HG03469 (cell line): ENCODE measurements at regions not wholly inside any gene's neighbourhood (a gene's known extent, or its start where the extent isn't known, plus 50 kb on each side); places are given as distances from the start of the nearest gene placed in this dataset.
"Not testable (repeated sequence)": the region's sequence is repeated elsewhere in the genome, so short reads cannot be mapped to it uniquely, and the experiment has no call there.

Experiments
- ATAC-seq: cut with Tn5 transposase; IDR thresholded peaks from one replicate; pipeline ENCODE4 v1.9.1; 2021; ENCODE audit warnings: mild to moderate bottlenecking, moderate library complexity, moderate number of reproducible peaks; ENCODE audit not compliant: unreplicated experiment

- ATAC-seq, result no peak
These were observed 270.2 kb downstream of the EN1 start for GRCh38 chr2:118577202-118577601.

DNA sequence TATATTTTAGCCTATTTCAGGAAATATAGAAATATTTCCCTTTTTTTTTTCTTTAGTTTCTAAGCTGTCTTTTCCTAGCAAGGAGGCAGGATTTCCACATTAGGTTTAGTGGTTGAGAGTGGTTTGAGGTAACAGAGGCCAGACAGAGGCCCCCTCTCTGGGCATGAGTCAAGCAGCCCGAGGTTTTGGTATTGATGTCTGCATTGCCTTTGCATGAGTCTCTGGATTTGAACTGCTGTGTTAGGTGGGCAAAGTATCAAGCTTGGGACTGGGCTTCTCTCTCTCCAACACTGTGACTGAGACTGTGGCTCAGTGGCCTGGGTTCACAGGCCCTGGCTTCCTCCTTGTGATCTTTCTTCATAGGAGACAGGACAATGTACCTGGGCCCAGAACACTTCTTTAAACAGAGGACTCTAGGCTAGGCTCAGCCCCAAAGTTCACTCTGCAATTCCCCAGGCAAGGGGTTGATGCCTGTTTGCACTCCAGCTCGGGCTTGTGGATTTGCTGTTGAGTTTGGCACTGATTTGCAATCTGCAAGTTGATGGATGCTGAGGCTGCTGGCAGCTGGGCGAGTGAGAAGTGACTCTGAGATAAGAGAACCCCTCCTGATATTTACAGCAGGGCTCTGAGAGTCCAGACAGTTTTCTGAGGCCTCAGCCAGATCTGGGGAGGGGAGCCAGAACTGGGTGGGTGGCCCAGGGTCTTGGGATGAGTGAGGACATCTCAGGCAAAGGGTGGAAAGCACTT lies 271.2 kb downstream of the EN1 start:
- no peak for ATAC-seq

DNA sequence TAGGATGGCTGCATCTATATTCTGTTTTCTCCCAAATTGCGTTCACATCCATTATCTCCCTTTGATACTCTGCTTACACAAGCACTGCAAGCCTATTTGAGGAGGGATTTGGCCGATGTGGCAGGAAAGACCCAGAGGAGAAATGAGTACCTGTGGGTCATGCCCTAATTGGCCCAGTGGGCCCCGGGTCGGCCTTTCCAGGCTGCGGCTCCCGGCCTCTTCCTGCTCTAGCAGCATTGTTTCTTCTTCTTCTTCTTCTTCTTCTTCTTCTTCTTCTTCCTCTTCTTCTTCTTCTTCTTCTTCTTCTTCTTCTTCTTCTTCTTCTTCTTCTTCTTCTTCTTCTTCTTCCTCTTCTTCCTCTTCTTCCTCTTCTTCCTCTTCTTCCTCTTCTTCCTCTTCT lies 275.1 kb downstream of the EN1 start:
- not testable (repeated sequence) for ATAC-seq

GRCh38 chr2:118569876-118570535 lies 277.4 kb downstream of the EN1 start:
- no peak for ATAC-seq

GRCh38 chr2:118568700-118569099 lies 278.7 kb downstream of the EN1 start:
- no peak for ATAC-seq

DNA sequence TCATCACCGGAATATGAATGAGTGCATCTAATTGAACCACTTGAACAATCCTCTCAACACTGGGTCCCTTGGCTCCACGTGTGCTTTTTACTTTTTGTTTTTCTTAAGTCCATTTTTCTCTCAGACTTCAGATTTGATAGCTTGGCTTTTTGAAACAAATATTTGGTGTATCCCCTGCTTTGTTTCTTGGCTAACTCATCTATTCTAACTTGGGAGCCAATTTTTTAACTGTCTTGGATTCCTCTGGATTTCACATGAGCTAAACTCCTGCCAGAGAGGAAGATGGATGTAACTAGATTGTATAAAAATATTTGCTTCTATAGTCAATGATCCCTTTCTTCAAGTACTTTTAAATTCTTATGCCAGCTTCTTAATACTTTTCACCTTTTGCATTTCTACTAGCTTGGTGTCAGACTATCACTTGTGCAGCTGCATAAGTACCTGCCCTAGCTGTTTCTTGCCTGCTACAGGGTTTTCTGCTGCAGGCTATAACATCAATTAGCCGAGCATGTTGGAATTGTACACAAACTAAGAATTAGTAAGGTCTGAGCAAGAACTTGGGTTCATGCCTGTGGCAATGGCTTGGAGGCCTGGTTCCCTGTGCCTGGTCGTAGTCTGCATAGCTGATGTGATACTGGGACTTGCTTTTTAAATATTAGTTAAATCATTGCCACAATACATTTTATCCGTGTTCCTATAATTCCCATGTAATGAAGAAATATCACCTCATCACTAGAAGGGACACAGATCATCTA lies 281.5 kb downstream of the EN1 start:
- no peak for ATAC-seq

DNA sequence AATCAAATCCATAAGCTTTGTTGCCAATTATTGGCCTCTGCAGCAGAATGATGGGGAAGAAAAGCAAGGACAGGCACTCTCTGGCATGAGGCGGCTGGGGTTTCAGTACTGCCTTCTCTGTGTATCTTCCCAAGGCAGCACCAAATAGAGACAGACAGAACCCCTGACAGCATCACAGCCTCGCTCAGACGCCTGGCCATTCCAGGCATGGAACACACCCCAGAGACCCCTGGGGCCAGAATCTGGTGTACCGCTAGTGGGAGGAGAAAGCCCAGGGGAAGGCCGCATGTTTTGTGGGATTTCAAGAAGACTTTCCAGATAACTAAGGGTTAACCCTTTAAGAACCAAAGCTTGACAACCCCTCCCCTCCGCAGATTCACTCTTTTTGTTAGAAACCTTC lies 282.1 kb downstream of the EN1 start:
- no peak for ATAC-seq

GRCh38 chr2:118562144-118562543 lies 285.3 kb downstream of the EN1 start:
- ATAC-seq, result no peak

DNA sequence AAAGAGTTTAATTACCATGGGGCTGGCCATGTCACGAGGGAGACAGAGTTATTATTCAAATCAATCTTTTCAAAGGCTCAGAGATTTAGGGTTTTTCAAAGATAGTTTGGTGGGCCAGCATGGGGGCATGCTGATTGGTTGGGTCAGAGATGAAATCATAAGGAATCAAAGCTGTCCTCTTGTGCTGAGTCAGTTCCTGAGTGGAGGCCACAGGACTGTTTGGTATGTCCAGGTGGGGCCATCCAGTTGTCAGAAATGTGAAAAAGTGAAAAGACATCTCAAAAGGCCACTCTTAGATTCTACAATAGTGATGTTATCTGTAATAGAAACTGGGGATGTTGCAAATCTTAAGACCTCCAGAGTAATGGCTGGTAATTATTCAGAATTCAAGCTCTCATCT lies 288.6 kb downstream of the EN1 start:
- no peak for ATAC-seq

GRCh38 chr2:118557791-118558190 lies 289.7 kb downstream of the EN1 start:
- no peak for ATAC-seq

- no peak for ATAC-seq
These were observed 290.4 kb downstream of the EN1 start for GRCh38 chr2:118557016-118557415.

GRCh38 chr2:118554616-118555015 lies 292.8 kb downstream of the EN1 start:
- no peak for ATAC-seq

DNA sequence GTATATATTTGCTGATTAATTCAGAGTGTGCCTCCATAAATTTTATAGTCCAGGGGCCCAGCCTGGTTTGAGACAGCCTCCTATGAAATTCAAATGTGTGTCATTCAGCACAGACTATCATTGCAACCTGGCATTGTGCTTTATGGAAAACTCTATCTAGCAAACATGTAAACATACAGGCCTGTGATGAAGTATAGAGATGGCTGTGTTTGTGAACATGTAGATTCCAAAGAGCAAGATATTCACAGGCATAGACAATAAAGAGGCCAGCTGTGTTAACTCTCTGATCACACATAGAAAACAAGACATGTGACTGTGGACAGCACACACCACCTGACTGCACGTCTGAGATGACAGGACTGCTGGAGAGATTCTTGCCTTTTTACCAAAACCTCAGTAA lies 297.9 kb downstream of the EN1 start:
- no peak for ATAC-seq

DNA sequence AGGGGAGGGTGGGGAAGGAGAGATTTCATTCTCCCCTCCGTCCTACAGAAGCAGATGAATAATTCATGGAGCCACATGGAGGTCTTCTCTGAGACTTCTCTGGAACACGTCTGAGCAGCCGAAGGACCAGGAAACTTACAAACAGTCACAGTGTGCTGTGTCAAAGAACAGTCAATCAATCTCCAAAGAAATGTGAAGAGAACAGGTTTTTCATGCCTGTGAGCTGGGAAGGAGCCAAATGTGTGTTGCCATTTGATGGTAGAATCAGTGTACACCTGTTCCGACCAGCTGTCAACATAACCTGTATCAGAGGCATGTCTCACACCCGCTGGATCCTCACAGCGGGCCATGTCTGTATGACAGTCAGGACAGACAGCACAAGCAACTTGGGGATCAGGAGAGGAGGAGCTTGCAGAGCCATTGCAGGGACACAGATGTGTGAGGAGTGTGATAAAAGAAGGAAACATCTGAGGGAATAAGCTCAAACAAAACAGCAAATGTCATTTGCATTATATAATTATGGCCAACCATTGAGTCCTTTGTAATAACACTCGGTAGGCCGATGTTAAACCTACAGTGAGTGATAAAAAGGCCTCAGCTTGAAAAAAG lies 298.5 kb downstream of the EN1 start:
- no peak for ATAC-seq

- no peak for ATAC-seq
These were observed 308.2 kb downstream of the EN1 start for GRCh38 chr2:118539290-118539689.

DNA sequence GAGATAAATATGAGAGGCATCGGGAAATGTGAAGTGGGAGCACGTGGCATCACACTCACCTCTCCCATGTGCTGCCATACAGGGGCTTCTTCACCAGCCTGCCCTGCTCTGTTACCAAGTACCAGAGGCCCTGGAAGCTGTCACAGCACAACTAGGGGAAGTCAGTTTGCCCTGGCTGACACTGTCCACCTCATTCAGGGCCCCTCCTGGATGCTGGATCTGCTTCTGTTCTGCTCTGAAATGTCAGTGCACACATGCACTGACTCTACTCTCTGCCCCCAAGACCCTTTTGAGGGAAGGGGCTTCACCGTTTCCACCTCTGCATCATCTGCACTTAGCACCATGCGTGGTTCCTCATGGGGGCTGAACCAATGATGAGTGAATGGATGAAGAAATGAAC lies 311.1 kb downstream of the EN1 start:
- ATAC-seq, result no peak

GRCh38 chr2:118535818-118536212 lies 311.6 kb downstream of the EN1 start:
- no peak for ATAC-seq

DNA sequence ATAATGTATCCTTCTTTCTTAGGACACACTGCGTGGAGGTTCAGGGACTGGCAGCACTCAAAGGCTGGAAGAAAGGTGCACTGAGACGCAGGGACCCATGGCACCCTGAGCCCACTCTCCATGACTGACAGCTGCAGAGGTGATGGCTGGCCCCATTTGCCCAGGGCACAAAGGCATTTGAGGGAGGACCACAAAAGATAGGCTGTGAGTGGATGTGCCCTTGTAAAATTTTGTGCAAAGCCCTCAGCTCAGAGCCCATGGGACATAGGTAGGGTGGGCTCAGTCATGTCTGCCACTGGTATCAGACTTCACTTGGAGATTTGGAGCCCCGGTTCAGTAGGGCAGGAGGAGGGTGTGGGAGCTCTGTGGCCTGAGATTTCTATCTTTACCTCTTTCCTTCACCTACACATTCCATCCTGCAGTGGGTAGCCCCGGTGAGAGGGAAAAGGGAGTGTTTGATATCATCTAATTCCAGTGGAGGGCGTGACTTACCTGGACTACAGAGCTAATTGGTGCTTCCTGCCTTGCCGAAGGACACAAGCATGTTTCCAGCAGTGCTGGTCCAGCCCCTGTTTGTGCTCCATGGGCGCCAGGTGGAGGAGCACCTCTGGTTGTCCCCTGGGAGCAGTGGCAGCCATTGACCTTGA lies 312.2 kb downstream of the EN1 start:
- no peak for ATAC-seq

GRCh38 chr2:118530976-118531375 lies 316.5 kb downstream of the EN1 start:
- no peak for ATAC-seq

DNA sequence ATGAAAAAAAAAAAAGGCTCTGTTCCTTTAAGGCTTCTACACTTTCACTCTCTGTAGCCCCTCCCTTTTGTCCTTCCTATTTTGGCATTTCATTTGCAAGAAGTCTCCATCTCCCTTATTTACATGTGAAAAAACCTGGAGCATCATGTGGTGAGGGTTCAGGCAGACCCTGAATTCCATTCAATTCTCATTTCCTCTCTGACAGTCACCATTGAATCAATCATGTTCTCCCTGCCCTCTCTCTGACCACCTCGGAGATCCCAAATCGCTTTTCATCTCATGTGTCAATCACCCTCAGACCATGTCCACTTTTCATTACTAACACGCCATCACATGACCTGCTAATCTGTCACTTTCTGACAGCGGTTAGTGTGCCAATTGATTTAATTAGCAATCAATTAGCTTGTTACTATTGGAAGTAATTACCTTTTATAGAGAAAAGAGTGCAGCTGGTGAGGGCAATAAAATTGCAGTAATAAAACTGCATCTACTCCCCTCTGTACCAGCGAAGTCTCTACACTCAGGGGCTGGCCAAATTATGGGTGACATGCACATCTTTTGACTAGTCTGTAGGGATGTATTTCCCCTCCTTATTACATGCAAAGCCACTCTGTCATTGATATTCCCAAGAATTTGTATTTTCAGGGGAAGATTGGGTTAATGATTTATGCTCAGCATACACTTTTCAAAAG lies 317.4 kb downstream of the EN1 start:
- ATAC-seq, result no peak
